Thoracic aorta (tissue), 2 donors: ENCODE measurements at regions not wholly inside any gene's neighbourhood (a gene's known extent, or its start where the extent isn't known, plus 50 kb on each side); places are given as distances from the start of the nearest gene placed in this dataset.
"Not testable (repeated sequence)": the region's sequence is repeated elsewhere in the genome, so short reads cannot be mapped to it uniquely, and the experiment has no call there.

Source experiments
- ATAC-seq: fragments of 150-250 bp; one replicate; pipeline ENCODE4 v1.8.0; 2017; ENCODE audit warnings: low read depth; ENCODE audit not compliant: insufficient number of reproducible peaks, low FRiP score
- DNase-seq: peaks from one replicate; pipeline ENCODE4 v3.0.0-alpha.2; 2020; ENCODE audit warnings: low spot score
- H3K27ac ChIP-seq, 2 donors: fragments of 200-600 bp; sonication (generic); 1 replicate in 1 of 2; 2 replicates in 1 of 2; pipeline ENCODE4 v1.5.1; 2016; ENCODE audit warnings: mild to moderate bottlenecking in 2 of 2, moderate library complexity in 2 of 2
- H3K27me3 ChIP-seq: fragments of 200-600 bp; sonication (generic); replicated peaks from 2 replicates; pipeline ENCODE4 v1.6.0; 2016; ENCODE audit warnings: mild to moderate bottlenecking; ENCODE audit not compliant: insufficient read depth
- H3K36me3 ChIP-seq: fragments of 200-600 bp; sonication (generic); one replicate; pipeline ENCODE4 v1.5.1; 2016
- H3K4me1 ChIP-seq, 2 donors: fragments of 200-600 bp; sonication (generic); 1 replicate in 1 of 2; 2 replicates in 1 of 2; pipeline versions ENCODE4 v1.5.1 to v1.6.0; 2016; ENCODE audit warnings: low read depth in 2 of 2, mild to moderate bottlenecking in 1 of 2; ENCODE audit not compliant: control insufficient read depth in 1 of 2
- H3K4me3 ChIP-seq: fragments of 200-600 bp; sonication (generic); 2 replicates; pipeline ENCODE4 v1.5.1; 2016; ENCODE audit warnings: mild to moderate bottlenecking
- H3K9me3 ChIP-seq: fragments of 200-600 bp; sonication (generic); 2 replicates; pipeline ENCODE4 v1.5.1; 2016
- CTCF ChIP-seq: fragments of 200-600 bp; sonication (generic); IDR thresholded peaks from one replicate; pipeline ENCODE4 v1.5.1; 2019; ENCODE audit warnings: antibody characterized with exemption

GRCh38 chr1:166600574-166600973 is 238.7 kb upstream of the POGK start:
- no peaks in the 10 kb centered on the region for H3K9me3 ChIP-seq
- ATAC-seq, result no peak

GRCh38 chr1:166601650-166602278 is 237.5 kb upstream of the POGK start:
- no peak overlapping the region for H3K4me3 ChIP-seq
- DNase-seq (no peak), ATAC-seq (no peak)
- H3K9me3 ChIP-seq, result no peaks in the 10 kb centered on the region
- H3K4me1 ChIP-seq, result no peaks in the 10 kb centered on the region
- H3K36me3 ChIP-seq, result no peaks in the 10 kb centered on the region
- TF ChIP-seq CTCF, result no peak
- H3K27me3 ChIP-seq, result no peaks in the 10 kb centered on the region
- H3K27ac ChIP-seq, result no peak overlapping the region

More at GRCh38 chr1:166600574-166600973, 238.7 kb upstream of the POGK start:
- no peaks in the 10 kb centered on the region for H3K4me1 ChIP-seq
- no peaks in the 10 kb centered on the region for H3K27me3 ChIP-seq
- no peak for DNase-seq
- no peaks in the 10 kb centered on the region for H3K36me3 ChIP-seq
- no peak for TF ChIP-seq CTCF
- no peak overlapping the region for H3K27ac ChIP-seq
- H3K4me3 ChIP-seq, result no peak overlapping the region

GRCh38 chr1:166602801-166603200 is 236.5 kb upstream of the POGK start:
- not testable (repeated sequence) for ATAC-seq, DNase-seq, H3K27me3 ChIP-seq, H3K4me1 ChIP-seq, H3K27ac ChIP-seq, H3K9me3 ChIP-seq, H3K36me3 ChIP-seq, H3K4me3 ChIP-seq

GRCh38 chr1:166603296-166603695 is 236.0 kb upstream of the POGK start:
- Histone ChIP-seq H3K9me3 (no peaks in the 10 kb centered on the region), H3K27me3 (no peaks in the 10 kb centered on the region), H3K27ac (no peak overlapping the region), H3K36me3 (no peaks in the 10 kb centered on the region), H3K4me3 (no peak overlapping the region), H3K4me1 (no peaks in the 10 kb centered on the region)
- TF ChIP-seq CTCF, result no peak
- DNase-seq, result no peak
- ATAC-seq, result no peak

GRCh38 chr1:166605137-166605536 is 234.1 kb upstream of the POGK start:
- Histone ChIP-seq H3K4me1 (no peaks in the 10 kb centered on the region), H3K9me3 (no peaks in the 10 kb centered on the region), H3K27me3 (no peaks in the 10 kb centered on the region), H3K4me3 (no peak overlapping the region), H3K27ac (no peak overlapping the region), H3K36me3 (no peaks in the 10 kb centered on the region)
- DNase-seq (no peak), ATAC-seq (no peak)
- no peak for TF ChIP-seq CTCF

GRCh38 chr1:166612886-166613285 is 226.4 kb upstream of the POGK start:
- H3K9me3 ChIP-seq, result no peaks in the 10 kb centered on the region
- no peaks in the 10 kb centered on the region for H3K36me3 ChIP-seq
- no peaks in the 10 kb centered on the region for H3K4me1 ChIP-seq
- no peak overlapping the region for H3K4me3 ChIP-seq
- TF ChIP-seq CTCF, result no peak
- ATAC-seq, result no peak
- no peak for DNase-seq
- H3K27ac ChIP-seq, result no peak overlapping the region
- no peaks in the 10 kb centered on the region for H3K27me3 ChIP-seq
